ENCODE measurements at regions not wholly inside any gene's neighbourhood (a gene's known extent, or its start where the extent isn't known, plus 50 kb on each side); places are given as distances from the start of the nearest gene placed in this dataset.
"Not testable (repeated sequence)": the region's sequence is repeated elsewhere in the genome, so short reads cannot be mapped to it uniquely, and the experiment has no call there.

GRCh38 chr2:66252109-66252508 is 182.8 kb upstream of the MEIS1 start:
- H3K4me3 ChIP-seq (ENCODE audit: low read depth, low read length): no peak overlapping the region
- TF ChIP-seq CTCF (IDR thresholded peaks at IDR 0.05; ENCODE audit: borderline replicate concordance, insufficient read depth, low read depth, low read length): no peak

GRCh38 chr2:66251573-66251972 is 183.4 kb upstream of the MEIS1 start:
- TF ChIP-seq CTCF (IDR thresholded peaks at IDR 0.05; ENCODE audit: borderline replicate concordance, insufficient read depth, low read depth, low read length): no peak
- no peak overlapping the region for H3K4me3 ChIP-seq (ENCODE audit: low read depth, low read length)

GRCh38 chr2:66249089-66249488 is 185.8 kb upstream of the MEIS1 start:
- not testable (repeated sequence) for H3K4me3 ChIP-seq (ENCODE audit: low read depth, low read length)

GRCh38 chr2:66243809-66244208 is 191.1 kb upstream of the MEIS1 start:
- not testable (repeated sequence) for H3K4me3 ChIP-seq (ENCODE audit: low read depth, low read length)

GRCh38 chr2:66242888-66243287 is 192.0 kb upstream of the MEIS1 start:
- H3K4me3 ChIP-seq (ENCODE audit: low read depth, low read length): not testable (repeated sequence)

GRCh38 chr2:66242099-66242789 is 192.7 kb upstream of the MEIS1 start:
- H3K4me3 ChIP-seq (ENCODE audit: low read depth, low read length): no peak overlapping the region
- TF ChIP-seq CTCF (IDR thresholded peaks at IDR 0.05; ENCODE audit: borderline replicate concordance, insufficient read depth, low read depth, low read length): no peak

- H3K4me3 ChIP-seq (ENCODE audit: low read depth, low read length): no peak overlapping the region
- no peak for TF ChIP-seq CTCF (IDR thresholded peaks at IDR 0.05; ENCODE audit: borderline replicate concordance, insufficient read depth, low read depth, low read length)
Measured at GRCh38 chr2:66240286-66240685, 194.6 kb upstream of the MEIS1 start.

GRCh38 chr2:66239655-66240054 is 195.3 kb upstream of the MEIS1 start:
- no peak for TF ChIP-seq CTCF (IDR thresholded peaks at IDR 0.05; ENCODE audit: borderline replicate concordance, insufficient read depth, low read depth, low read length)

GRCh38 chr2:66237803-66238379 is 197.0 kb upstream of the MEIS1 start:
- TF ChIP-seq CTCF (IDR thresholded peaks at IDR 0.05; ENCODE audit: borderline replicate concordance, insufficient read depth, low read depth, low read length): no peak
- no peak overlapping the region for H3K4me3 ChIP-seq (ENCODE audit: low read depth, low read length)

More at GRCh38 chr2:66239655-66240054, 195.3 kb upstream of the MEIS1 start:
- H3K4me3 ChIP-seq (ENCODE audit: low read depth, low read length): no peak overlapping the region
